ENCODE measurements at regions not wholly inside any gene's neighbourhood (a gene's known extent, or its start where the extent isn't known, plus 50 kb on each side); places are given as distances from the start of the nearest gene placed in this dataset.

DNA sequence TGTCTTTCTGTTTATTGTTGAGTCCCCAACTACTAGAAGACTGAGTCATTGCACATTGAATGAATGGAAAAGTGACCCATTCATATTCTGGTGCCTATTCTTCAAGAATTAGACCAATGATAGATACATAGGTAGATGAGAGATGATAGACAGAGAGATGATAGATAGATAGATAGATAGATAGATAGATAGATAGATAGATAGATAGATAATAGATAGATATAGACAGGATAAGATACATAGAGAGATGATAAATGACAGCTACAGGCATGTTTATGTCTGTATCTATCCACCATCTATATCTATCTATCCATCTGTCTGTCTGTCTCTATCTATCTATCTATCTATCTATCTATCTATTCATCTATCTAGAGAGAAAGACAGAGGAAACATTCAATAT lies 170.3 kb upstream of the ARRDC4 start:
- TF ChIP-seq, protein P1, sequence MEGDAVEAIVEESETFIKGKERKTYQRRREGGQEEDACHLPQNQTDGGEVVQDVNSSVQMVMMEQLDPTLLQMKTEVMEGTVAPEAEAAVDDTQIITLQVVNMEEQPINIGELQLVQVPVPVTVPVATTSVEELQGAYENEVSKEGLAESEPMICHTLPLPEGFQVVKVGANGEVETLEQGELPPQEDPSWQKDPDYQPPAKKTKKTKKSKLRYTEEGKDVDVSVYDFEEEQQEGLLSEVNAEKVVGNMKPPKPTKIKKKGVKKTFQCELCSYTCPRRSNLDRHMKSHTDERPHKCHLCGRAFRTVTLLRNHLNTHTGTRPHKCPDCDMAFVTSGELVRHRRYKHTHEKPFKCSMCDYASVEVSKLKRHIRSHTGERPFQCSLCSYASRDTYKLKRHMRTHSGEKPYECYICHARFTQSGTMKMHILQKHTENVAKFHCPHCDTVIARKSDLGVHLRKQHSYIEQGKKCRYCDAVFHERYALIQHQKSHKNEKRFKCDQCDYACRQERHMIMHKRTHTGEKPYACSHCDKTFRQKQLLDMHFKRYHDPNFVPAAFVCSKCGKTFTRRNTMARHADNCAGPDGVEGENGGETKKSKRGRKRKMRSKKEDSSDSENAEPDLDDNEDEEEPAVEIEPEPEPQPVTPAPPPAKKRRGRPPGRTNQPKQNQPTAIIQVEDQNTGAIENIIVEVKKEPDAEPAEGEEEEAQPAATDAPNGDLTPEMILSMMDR (IDR thresholded peaks at IDR 0.05; ENCODE audit: low read depth, low read length) = no peak
- no peak overlapping the region for H3K4me3 ChIP-seq (replicated peaks in 1 of 2; ENCODE audit: low read depth in 2 of 2, low read length in 2 of 2)
- DNase-seq (ENCODE audit: low read depth in 2 of 2) = no peak

DNA sequence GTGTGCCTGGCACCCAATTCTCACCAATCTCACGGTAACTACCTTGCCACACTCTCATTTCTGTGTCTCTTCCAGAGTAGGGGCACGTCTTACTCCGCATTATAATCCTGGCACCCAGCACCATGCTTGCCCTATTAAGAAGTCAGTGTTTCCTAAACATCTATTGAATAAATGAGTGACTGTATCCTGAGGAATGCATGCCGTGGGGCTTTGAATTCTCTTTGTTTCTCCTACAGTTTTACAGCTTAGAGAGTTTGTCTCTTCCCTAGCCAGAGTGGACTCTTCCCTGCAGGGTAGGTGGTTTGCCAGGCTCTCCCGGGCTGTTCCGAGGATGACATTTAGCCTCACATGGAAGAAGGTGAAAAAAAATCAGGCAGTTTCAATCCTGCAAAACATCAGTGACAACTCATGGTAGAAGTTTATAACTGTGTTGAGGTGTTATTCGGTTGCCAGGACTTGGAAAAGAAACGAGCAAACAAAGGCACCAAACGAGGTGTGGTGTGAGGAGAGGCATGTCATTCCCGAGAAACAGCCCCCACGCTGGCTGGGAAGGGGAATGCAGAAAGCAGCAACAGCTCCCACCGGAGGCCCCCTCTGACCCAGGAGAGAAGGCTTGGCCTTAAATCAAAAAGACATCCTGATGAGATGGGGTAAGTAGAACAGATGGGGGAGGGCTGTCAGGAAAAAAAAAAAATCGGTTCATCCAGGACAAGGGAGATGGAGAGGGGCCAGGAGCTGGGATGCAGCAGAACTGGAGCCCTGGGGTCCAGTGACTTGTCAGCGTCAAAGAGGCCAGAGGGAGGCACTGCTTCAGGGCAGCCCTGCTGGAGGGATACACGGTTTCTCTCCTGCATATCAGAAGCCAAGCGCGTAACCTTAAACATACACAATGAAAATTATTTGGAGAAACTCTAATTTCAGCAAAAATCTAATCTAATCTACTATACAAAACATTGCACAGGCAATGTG lies 168.4 kb upstream of the ARRDC4 start:
- DNase-seq (ENCODE audit: low read depth in 2 of 2) = no peak
- no peak overlapping the region for H3K4me3 ChIP-seq (replicated peaks in 1 of 2; ENCODE audit: low read depth in 2 of 2, low read length in 2 of 2)
- TF ChIP-seq, protein P1 (IDR thresholded peaks at IDR 0.05; ENCODE audit: low read depth, low read length) = no peak

DNA sequence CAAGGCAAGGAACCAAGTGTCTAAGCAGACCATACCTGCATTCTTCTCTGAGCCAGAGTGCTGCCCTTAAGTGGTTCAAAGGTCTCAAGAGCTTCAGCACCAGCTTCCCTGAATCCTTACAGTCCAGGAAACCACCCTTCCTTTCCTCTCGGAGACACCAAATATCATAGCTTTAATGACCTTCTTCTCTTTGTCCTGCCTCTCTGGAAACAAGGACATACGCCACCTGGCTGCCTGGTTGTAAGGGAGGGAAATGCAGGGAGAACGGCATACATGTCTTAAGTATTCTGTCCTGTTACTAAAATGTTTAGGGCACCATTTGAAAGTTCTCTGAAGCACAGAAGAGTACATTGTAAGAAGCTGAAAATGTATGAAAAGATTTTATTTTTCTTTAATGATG lies 155.6 kb upstream of the ARRDC4 start:
- DNase-seq (ENCODE audit: low read depth in 2 of 2) = no peak
- TF ChIP-seq, protein P1 (IDR thresholded peaks at IDR 0.05; ENCODE audit: low read depth, low read length) = no peak

DNA sequence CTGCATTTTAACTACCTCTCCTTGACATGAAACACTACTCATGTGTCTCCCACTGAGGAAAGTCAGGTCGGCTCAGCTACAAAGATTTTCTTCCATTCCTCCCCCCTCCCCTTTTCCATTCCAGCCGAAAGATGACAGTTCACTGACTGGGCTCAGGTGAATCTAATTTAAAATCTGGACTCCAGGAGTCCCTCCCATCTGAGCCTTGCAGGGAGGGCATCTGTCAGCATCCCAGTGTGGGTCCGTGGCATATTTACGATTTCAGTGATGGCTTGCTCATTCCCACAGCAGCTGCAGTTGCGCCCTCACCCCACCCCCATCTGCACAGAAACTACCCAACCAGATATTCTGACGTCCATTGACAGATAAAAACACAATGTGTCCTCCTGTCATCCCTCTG lies 153.7 kb upstream of the ARRDC4 start:
- TF ChIP-seq, protein P1 (IDR thresholded peaks at IDR 0.05; ENCODE audit: low read depth, low read length) = no peak
- H3K4me3 ChIP-seq (replicated peaks in 1 of 2; ENCODE audit: low read depth in 2 of 2, low read length in 2 of 2) = no peak overlapping the region
- no peak for DNase-seq (ENCODE audit: low read depth in 2 of 2)

More for the DNA sequence above, 155.6 kb upstream of the ARRDC4 start:
- no peak overlapping the region for H3K4me3 ChIP-seq (replicated peaks in 1 of 2; ENCODE audit: low read depth in 2 of 2, low read length in 2 of 2)

DNA sequence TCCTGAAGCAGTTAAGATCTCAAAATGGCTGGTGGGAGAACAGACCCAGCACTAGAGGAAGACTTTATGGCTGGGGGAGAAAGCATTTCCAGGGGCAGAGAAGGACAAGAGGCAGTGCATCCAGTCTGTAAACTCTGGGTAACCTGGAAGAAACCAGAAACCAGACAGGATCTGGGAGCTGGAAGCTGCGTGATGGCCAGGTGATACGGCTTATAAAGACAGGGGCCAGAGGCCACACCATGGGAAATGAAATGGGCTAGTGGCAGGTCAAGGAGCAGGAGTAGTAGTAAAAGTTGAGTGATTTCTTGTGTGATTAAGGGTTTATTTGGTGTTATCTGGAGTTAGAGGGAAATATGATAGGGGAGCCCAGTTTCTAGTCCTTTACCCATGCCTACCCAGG lies 144.7 kb upstream of the ARRDC4 start:
- TF ChIP-seq, protein P1 (IDR thresholded peaks at IDR 0.05; ENCODE audit: low read depth, low read length) = no peak
- DNase-seq (ENCODE audit: low read depth in 2 of 2) = no peak
- H3K4me3 ChIP-seq (replicated peaks in 1 of 2; ENCODE audit: low read depth in 2 of 2, low read length in 2 of 2) = no peak overlapping the region

DNA sequence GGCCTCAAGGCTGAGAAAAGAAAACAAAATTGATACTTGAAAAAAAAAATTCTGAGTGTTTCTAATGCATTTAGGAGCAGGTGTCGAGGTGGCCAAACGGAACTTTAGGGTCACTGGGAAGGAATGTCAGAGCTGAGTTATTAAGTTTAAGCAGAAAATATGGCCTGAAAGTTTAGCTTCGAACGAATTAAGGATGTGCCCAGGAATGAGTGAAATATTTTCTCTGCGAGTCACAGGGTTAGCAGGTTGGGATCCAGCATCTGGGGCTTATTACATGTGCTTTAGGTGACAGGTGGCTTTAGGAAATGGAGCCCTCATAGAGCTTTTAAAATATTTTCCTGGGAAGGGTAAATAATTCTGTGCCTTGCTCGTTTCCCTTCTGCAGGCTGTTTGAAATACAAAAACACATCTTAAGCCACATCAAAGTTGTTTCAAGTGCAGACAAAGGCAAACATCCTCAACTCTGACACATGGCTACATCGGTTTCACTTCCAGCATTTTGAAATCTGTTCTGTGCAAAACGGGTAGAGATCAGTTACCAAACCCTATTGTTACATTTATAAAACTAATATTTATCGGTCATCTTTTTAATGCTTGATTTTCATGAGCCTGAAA lies 143.1 kb upstream of the ARRDC4 start:
- no peak overlapping the region for H3K4me3 ChIP-seq (replicated peaks in 1 of 2; ENCODE audit: low read depth in 2 of 2, low read length in 2 of 2)
- TF ChIP-seq, protein P1 (IDR thresholded peaks at IDR 0.05; ENCODE audit: low read depth, low read length) = no peak
- no peak for DNase-seq (ENCODE audit: low read depth in 2 of 2)

Measured in cardiac fibroblast (primary cell).